Activated gamma-delta T cell (primary cell): ENCODE measurements at regions not wholly inside any gene's neighbourhood (a gene's known extent, or its start where the extent isn't known, plus 50 kb on each side); places are given as distances from the start of the nearest gene placed in this dataset.
"Not testable (repeated sequence)": the region's sequence is repeated elsewhere in the genome, so short reads cannot be mapped to it uniquely, and the experiment has no call there.

Source experiments
- DNase-seq: peaks from one replicate; lab custom pipeline; 2025; lab: John Stamatoyannopoulos, UW

GRCh38 chr10:36492590-36493515 lies 632.5 kb upstream of the ANKRD30A start:
- DNase-seq = no peak

- no peak for DNase-seq
These were observed 633.5 kb upstream of the ANKRD30A start for GRCh38 chr10:36491926-36492325.

GRCh38 chr10:36489611-36490228 lies 635.7 kb upstream of the ANKRD30A start:
- no peak for DNase-seq

- DNase-seq = no peak
These were observed 636.2 kb upstream of the ANKRD30A start for GRCh38 chr10:36489181-36489580.

- DNase-seq = no peak
These were observed 636.8 kb upstream of the ANKRD30A start for GRCh38 chr10:36488579-36488978.

- DNase-seq = no peak
These were observed 646.3 kb upstream of the ANKRD30A start for GRCh38 chr10:36479073-36479472.

- no peak for DNase-seq
These were observed 649.0 kb upstream of the ANKRD30A start for GRCh38 chr10:36476399-36476798.

- DNase-seq = no peak
These were observed 649.7 kb upstream of the ANKRD30A start for GRCh38 chr10:36475746-36476145.

- no peak for DNase-seq
These were observed 650.9 kb upstream of the ANKRD30A start for GRCh38 chr10:36474456-36474855.

GRCh38 chr10:36473122-36473521 lies 652.3 kb upstream of the ANKRD30A start:
- no peak for DNase-seq

- DNase-seq = no peak
These were observed 655.8 kb upstream of the ANKRD30A start for GRCh38 chr10:36469585-36469984.

GRCh38 chr10:36468620-36469019 lies 656.8 kb upstream of the ANKRD30A start:
- DNase-seq = no peak

- DNase-seq = no peak
These were observed 659.6 kb upstream of the ANKRD30A start for GRCh38 chr10:36465604-36466379.

- no peak for DNase-seq
These were observed 661.1 kb upstream of the ANKRD30A start for GRCh38 chr10:36464291-36464690.

GRCh38 chr10:36463390-36463789 lies 662.0 kb upstream of the ANKRD30A start:
- no peak for DNase-seq

GRCh38 chr10:36462194-36462593 lies 663.2 kb upstream of the ANKRD30A start:
- DNase-seq = no peak

GRCh38 chr10:36458437-36458836 lies 667.0 kb upstream of the ANKRD30A start:
- DNase-seq = not testable (repeated sequence)

GRCh38 chr10:36457751-36458150 lies 667.6 kb upstream of the ANKRD30A start:
- no peak for DNase-seq

- no peak for DNase-seq
These were observed 669.8 kb upstream of the ANKRD30A start for GRCh38 chr10:36455526-36456133.

- no peak for DNase-seq
These were observed 672.5 kb upstream of the ANKRD30A start for GRCh38 chr10:36452851-36453250.

- DNase-seq = no peak
These were observed 673.9 kb upstream of the ANKRD30A start for GRCh38 chr10:36451391-36451970.

- DNase-seq = no peak
These were observed 675.0 kb upstream of the ANKRD30A start for GRCh38 chr10:36450380-36450779.
